ENCODE measurements at regions not wholly inside any gene's neighbourhood (a gene's known extent, or its start where the extent isn't known, plus 50 kb on each side); places are given as distances from the start of the nearest gene placed in this dataset.
"Not testable (repeated sequence)": the region's sequence is repeated elsewhere in the genome, so short reads cannot be mapped to it uniquely, and the experiment has no call there.

DNA sequence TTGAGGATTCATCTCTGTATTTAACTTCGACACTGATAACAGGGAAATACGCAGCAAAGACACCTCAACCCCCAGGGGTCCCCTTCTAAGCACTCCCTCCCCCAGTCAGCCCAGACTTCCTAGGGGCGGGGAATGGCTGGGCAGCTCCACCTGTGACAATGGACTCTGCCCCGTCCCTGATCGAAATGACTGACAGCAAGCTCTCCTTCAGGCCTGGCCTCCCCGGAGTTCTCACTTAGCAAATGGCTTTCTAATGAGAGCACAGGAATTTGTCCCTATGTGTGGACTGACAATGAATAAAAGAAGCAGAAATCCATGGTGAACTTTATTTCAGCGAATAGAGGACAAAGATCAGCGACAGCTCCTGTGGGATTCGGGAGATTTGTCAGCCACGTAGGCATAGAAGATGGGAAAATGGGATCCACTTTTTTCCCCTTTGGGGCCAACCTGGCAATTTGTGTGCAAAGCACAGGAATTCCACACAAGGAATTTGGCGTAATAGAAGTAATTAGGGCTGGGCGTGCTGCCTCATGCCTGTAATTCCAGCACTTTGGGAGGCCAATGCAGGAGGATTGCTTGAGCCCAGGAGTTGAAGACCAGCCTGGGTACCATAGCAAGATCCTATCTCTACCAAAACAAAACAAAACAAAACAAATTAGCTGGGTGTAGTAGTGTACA, 63.8 kb downstream of the TNFAIP2 start:
- no peak for DNase-seq

DNA sequence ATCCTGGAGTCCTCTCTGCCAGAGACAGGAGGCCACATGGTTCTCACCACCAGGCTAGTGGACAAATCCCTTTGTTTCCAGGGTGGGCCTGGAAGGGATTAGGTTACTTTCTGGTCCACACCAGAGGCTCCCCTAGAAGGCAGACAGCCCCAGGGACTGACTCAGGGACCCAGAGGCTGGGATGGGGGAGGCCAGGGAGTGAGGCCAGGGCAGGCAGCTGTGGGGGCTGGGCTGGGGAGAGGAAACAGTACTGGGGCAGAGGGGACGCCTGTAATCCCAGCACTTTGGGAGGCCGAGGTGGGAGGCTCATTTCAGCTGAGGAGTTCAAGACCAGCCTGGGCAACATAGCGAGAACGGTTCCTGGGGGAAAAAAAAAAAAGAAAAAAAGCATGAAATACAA, 64.7 kb downstream of the TNFAIP2 start:
- no peak for DNase-seq

DNA sequence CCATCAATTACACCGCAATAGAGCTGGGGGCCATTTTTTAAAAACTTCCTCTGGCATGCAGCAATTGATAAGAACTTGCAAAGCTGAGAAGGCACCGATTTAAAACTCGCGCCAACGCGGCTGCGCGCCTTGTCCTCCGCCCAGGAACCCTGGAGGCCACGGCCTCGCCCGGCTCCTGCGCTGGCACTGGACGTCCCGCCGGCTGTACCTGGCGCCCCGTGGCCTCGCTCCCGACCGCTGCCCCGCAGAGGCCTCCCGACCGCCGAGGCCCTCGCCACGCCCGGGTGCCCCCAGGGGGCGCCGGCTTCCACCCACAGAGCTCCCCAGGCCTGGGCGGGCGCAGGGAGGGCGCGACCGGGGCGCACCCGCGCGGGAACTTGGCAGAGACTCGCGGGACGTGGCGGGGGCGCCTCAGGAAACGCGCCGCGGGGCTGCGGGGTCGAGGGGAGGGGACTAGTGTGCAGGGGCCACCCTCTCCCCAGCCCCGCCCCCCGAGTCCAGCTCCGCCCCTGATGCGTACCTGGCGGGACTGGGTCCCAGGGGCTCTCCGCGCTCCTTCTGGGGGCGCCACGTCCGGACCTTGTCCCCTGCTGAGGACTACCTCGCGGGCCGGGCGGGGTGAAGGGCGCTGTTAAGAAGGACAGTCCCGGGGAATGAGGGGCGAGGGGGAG, 65.7 kb downstream of the TNFAIP2 start:
- DNase-seq: peak; percentile 1 to 7

DNA sequence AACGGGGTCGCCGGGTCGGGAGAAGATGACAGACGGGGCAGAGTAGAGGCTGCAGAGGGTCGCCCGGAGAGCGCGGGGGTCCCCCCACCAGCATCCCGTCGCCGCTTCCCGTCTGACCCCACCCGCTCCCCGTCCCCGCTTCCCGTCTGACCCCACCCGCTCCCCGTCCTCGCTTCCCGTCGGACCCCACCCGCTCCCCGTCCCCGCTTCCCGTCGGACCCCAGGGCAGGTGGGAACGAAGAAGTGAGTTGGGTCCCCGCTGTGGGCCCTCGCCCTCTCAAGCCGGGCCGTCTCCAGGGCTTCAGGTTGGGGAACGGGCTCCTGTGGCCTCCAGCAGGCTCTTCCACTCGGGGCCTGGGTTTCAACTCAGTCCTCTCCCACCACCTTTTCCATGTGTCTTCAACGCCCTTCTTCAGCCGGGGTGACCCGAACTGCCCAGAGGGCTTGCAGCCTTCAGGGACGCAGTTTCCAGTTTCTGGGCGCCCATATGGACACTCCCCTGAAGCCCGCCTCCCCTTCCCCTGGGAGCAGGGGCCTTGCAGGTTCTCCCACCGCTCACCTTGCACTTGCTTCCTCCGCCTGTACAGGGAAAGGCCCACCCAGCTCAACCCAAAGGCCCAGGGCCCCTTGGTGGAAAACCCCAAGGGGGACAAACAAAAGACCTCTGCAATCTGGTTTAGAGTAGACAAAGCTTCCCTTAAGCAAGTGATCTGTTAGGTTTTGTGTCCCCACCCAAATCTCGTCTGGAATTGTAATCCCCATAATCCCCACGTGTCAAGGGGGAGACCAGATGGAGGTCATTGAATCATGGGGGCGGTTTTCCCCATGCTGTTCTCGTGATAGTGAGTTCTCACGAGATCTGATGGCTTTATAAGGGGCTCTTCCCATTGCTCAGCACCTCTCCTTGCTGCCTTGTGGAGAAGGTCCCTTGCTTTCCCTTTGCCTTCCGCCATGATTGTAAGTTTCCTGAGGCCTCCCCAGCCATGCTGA, 66.5 kb downstream of the TNFAIP2 start:
- DNase-seq: no peak

DNA sequence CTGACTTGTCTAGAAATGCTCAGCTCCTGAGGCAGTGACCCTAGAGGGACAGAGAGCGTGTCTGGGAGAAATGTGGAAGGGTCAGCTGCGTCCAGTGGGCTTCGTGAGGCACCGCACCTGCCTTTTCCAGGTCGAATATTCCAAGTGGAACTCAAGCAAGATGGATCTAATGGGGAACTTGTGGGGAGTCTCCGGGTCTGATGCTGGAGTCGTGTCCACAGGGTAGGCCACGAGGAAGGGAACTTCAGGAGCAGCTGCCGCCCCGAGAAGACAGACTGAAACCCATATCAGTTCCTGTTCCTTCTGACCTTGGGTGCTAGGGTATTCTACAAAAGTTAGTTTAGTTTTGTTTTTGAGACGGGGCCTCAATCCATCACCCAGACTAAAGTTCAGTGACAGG, 67.5 kb downstream of the TNFAIP2 start:
- no peak for DNase-seq

DNA sequence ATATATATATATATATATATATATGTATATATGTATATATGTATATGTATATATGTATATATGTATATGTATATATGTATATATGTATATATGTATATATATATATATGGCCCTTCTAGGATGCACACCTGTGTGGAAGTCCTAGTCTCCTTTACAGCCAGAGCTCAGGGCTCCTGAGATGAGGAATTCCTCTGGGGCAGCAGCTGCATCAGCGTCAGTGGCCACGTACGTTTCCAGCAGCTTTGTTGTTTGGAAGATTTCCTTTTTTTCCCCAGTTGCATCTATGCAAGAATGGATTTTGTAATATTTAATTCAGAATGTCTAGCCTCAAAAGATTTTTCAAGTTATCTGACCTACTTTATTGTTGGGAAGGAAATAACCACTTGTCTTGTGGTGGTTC, 68.6 kb downstream of the TNFAIP2 start:
- no peak for DNase-seq

DNA sequence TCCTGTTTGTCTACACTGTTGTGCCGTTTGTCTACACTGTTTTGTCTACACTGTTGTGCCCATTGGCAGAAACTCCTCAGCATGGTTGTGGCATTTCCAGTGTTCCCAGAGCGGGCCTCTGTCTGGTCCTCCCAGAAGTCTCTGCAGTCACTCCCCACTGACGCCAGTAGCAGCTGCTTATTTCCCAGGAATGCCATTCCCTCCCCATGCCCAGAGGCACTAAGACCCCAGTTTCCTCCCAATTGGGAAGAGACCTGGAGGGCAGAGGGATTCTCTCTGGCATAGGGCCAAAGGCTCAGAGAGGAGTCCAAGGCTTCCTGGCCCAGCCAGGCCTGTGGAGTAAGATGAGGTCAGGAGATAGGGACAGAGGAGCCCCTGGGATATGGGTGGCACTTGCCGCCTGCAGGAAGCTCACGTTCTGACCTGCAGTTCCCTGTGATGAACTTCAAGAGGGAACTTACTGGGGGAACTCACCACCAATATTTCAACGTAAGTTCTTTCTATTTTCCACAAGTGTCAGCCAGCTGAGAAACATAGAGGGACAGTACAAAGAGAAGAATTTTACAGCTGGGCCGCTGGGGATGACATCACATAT, 69.1 kb downstream of the TNFAIP2 start:
- DNase-seq: no peak

DNA sequence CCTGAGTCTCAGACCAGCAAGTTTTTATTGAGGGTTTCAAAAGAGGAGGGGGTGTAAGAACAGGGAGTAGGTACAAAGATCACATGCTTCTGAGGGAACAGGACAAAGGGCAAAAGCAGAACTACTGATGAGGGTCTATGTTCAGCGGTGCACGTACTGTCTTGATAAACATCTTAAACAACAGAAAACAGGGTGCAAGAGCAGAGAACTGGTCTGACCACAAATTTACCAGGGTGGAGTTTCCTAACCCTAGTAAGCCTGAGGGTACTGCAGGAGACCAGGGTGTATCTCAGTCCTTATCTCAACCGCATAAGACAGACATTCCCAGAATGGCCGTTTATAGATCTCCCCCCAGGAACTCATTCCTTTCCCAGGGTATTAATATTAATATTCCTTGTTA, 69.6 kb downstream of the TNFAIP2 start:
- DNase-seq: not testable (repeated sequence)

DNA sequence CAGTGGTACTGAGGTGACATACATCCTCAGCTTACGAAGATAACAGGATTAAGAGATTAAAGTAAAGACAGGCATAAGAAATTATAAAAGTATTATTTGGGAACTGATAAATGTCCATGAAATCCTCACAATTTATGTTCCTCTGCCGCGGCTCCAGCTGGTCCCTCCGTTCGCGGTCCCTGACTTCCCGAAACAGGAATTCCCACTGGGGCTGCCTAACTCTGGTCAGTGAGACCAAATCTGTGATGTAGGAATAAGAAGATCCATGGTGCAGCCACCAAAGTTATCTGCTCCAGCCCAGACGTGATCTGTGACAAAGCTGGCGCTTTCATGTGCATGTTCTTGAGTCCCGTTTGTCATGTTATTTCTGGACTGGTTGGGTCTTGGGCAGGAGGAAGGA, 70.2 kb downstream of the TNFAIP2 start:
- DNase-seq: not testable (repeated sequence)

DNA sequence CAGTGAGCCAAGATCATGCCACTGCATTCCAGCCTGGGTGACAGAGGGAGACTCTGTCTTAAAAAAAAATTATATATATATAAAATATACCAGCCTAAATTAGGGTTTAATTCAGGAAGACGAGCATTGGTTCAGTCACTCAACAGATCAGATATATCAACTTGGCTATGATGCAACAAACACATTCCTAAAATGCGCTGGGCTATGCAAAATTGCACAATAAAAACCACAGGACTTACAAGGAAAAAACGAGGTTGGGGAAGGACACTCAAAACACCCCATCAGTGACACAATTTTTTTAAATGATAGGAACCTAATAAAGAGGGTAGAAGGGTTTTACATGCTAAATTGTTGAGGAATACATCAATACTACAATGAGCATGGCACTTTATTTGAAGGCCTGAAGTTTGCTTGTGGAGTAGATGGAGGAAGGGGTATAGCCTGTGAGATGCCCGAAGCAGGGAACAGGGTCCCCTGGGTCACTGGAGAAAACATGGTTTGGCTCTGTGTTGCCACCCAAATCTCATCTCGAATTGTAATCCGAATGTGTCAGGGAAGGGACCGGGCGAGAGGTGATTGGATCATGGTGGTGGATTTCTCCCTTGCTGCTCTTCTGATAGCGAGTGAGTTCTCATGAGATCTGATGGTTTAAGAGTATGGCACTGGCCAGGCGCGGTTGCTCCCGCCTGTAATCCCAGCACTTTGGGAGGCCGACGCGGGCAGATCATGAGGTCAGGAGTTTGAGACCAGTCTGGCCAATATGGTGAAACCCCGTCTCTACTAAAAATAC, 71.2 kb downstream of the TNFAIP2 start:
- no peak for DNase-seq

DNA sequence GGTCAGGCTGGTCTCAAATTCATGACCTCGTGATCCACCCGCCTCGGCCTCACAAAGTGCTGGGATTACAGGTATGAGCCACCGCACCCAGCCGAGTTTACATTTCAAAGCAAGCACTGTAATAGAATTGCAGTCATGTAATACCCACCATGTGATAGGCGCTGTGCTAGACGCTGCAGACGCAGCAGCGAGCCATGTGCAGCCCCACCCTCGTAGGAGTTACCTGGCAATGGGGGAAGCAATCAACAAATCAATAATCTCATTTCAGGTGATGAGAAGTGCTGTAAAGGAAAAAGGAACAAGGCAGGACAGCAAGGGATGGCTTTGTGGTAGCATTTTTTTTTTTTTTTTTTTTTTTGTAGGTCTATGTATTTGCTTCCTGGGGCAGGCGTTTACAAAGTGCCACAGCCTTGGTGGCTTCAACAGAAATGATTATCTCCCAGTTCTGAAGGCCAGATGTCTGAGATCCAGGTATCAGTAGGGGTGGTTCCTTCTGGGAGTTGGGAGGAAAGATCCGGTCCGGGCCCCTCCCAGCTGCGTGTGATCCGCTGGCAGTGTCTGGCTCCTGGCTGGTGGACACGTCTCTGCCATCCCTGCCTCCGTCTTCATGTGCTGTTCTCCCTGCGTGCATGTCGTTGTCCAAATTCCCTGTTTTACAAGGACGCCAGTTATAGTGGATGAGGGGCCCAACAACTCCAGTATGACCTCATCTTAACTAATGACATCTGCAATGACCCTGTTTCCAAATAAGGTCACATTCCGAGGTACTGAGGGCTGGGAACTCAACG, 72.8 kb downstream of the TNFAIP2 start:
- no peak for DNase-seq

DNA sequence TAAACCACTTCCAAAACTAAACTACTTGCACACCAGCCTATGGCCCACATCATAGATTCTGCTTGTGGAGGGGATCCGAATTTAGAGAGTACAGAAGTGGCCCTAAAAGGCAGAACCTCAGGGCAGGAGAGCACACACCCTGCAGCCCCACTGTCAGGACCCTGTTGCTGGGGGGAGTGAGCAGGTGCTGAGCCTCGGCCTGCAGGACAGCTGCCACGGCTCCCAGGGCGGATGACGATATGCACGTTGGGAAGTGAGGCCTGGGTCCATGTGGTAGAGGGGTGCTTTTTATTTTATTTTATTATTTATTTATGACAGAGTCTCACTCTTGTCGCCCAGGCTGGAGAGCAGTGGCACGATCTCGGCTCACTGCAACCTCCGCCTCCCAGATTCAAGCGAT, 73.5 kb downstream of the TNFAIP2 start:
- DNase-seq: no peak

DNA sequence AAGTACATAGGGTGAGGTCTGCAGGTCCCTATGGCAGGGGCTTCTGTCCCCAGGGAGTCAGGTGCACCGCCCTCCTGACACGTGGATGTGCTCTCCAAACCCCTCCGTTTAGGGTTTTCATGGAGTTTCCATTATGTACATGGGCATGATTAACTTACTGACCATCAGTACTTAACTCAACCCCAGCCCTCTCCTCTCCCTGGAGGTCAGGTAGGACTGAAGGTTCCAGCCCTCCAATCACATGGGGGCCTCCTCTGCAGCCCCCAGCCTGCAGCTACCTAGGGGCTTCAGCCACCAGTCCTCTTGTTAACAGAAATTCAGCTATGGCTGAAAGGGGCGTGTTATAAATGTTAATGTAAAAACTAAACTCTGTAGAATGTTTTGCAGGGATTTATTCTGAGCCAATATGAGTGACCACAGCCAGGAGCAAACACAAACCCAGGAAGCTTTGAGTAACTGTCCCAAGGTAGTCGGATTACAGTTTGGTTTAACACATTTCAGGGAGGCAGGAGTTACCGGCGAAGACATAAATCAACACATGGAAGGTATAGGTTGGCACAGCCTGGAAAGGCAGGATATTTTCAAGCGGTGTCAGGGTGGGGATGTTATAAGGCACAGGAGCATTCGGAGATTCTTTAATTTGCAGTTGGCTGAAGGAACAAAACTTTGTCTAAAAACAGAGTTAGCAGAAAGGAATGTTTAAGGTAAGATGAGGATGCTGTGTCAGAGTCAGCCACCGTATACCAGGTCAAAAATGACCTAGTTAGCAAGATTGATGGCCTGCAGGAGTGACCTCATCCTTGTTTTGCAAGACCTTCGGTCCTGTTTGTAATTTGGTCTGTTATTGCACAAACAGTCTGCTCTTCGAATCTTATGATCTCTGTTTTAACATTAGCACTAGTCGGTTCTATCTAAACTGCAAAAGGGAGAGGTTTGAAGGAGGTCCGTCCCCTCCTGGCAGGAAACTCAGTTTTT, 75.2 kb downstream of the TNFAIP2 start:
- DNase-seq: no peak

DNA sequence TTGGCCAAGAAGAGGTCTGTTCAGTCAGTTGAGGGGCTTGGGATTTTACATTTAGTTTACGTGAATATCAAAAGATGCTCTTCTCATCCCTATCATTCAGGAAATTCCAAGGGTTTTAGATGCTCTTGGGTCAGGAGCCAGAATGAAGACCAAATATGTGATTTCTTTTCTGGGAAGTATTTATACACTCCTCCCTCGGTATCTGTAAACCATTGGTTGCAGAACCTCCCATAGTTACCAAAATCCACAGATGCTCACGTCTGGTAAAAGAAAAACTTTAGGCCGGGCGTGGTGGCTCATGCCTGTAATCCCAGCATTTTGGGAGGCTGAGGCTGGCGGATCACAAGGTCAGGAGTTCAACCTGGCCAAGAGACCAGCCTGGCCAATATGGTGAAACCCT, 75.9 kb downstream of the TNFAIP2 start:
- DNase-seq: no peak

DNA sequence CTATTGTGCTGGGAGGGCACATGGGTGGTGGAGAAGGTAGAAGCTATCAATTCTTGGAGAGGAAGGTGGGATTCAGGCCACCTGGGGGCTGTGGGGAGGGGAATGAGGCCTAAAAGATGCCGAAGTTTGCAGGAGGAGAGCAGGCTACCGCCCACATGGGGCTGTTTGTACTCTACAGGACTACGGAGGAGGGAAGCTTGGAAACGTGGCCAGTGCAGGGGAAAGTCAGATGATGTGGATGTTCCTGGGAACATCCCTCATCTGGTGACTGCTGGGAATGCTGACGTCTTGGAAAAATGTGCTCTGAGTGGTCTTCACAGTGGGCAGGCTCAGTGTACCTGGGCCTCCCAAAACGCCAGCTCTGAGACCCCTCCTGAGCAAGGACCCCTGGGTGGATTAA, 78.5 kb downstream of the TNFAIP2 start:
- no peak for DNase-seq

DNA sequence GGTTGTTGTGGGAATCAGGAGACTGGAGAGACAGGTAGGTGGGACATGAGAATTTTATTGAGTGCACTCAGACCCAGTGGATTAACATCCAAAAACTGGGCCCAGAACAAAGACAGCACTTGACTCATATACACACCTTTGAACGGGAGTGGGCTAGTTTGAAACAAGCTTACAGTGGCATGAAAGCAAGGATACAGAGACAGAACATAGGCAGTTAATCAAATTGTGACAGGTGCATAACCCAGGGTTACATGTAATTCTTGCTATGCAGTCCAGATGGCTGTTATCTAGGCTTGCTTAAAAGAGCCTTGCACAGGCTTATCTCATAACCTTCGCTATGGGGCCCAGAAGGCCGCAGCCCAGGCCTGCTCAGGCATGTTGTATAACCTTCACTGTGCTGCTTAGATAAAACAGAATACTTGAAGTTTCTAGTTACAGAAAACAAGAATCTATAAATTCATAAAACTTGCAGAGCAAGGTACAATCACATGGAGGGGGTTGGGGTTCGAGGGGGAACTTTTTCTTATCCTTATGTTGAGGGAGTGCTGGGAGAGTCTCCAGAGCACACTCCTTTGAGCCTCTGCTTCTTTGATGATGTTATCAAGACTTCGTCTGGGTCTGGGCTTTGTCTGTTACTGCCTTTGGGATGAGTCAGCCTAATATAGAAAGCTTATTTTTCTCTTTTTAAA, 81.7 kb downstream of the TNFAIP2 start:
- DNase-seq: no peak

DNA sequence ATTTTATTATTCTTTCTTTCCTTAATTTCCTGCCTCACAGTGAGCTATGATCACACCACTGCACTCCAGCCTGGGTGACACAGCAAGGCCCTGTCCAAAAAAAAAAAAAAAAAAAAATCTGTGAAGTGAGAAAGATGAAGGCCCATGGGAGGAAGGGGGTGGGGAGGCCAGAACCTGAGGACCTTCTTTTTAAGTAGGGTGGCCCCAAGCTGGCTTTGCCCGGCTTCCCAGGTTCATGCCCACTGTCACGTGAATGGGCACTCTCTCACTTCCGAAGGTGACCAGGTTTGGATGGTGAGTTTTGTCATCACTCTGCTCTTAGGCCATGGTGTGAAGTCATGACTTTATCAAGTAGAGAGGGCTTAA, 82.3 kb downstream of the TNFAIP2 start:
- DNase-seq: no peak

DNA sequence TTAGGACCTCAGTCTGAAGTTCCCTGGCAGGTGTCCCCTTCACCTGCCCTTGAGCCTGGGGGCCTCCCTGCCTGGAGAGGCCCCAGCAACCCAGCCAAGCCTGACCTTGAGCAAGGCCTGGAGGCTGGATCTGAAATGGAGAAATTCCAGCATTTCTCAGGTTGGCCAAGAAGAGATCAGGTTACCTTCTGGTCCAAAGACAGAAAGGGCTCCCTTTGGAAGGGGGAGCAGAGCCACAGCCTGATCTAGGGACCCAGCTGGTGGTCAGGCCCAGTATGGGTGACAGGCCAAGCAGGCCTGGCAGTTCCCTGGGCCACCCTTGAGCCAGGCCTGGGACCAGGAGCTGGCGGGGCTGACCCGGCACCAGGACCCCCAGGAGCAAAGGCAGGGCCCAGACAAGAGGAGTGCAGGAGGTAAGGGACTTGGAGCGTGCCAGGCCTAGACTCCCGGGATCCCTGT, 82.8 kb downstream of the TNFAIP2 start:
- no peak for DNase-seq

DNA sequence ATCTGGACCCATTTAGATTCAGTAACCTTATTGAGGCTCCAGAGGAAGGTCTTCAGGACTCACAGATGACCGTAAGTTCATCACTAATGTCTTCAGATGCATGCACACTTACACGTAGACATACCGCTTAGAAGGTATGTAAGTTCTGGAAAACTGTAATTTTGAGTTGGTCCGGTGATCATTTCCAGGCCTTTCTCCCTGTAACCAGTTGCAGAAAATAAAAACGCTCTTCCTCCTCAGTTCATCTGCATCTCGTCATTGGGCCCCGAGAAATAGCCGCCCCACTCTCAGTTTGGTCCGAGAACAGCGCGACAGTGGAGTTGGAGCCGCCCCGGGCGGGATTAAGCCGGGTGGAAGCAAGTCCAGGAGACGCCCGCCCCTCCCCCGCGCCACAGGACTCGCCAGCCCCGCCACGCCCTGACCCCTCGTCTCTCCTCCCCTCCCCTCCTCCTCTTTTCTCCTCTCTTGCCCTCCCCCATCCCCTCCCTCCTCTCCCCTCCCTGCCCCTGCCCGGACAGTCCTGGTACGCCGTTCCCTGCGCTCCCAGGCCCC, 83.7 kb downstream of the TNFAIP2 start:
- DNase-seq: no peak

Measured in stimulated activated CD4-positive, alpha-beta T cell treated with anti-CD3 and anti-CD28 coated beads, Interleukin-2, amount 100 ng/mL, for 48 hours (primary cell).